ENCODE measurements at regions not wholly inside any gene's neighbourhood (a gene's known extent, or its start where the extent isn't known, plus 50 kb on each side); places are given as distances from the start of the nearest gene placed in this dataset.

GRCh38 chr3:193954752-193955151, 181.2 kb upstream of the HES1 start:
- Histone ChIP-seq H4K20me1 (replicated peaks in 1 of 2; ENCODE audit: control insufficient read depth in 1 of 2, insufficient read depth in 2 of 2, low read length in 2 of 2) (no peaks in the 10 kb centered on the region), H4K8ac (ENCODE audit: extremely low read depth, insufficient read depth, low read length) (no peak overlapping the region), H2BK15ac (ENCODE audit: low read length) (no peak overlapping the region), H2BK5ac (ENCODE audit: low read depth, low read length) (no peak overlapping the region), H3K4me1 (replicated peaks in 1 of 4; ENCODE audit: control insufficient read depth in 3 of 4, insufficient read depth in 4 of 4, low read length in 3 of 4) (no peaks in the 10 kb centered on the region), H2BK120ac (replicated peaks; ENCODE audit: low read depth, low read length) (no peak overlapping the region), H3K27ac (ENCODE audit: low read depth, low read length) (no peak overlapping the region), H3K14ac (ENCODE audit: insufficient read length) (no peak overlapping the region), H4K5ac (ENCODE audit: insufficient read length, low read depth, low read length) (no peak overlapping the region), H3K79me1 (ENCODE audit: low read depth, low read length) (no peaks in the 10 kb centered on the region), H3K4me2 (ENCODE audit: insufficient read depth in 1 of 2, low read depth in 2 of 2, low read length in 2 of 2) (no peak overlapping the region), H2BK20ac (ENCODE audit: low read length) (no peak overlapping the region), H2BK12ac (ENCODE audit: low read depth, low read length) (no peak overlapping the region), H3K79me2 (ENCODE audit: control insufficient read depth in 1 of 2, insufficient read depth in 2 of 2, low read length in 2 of 2) (no peaks in the 10 kb centered on the region), H3K9me3 (ENCODE audit: insufficient read depth in 2 of 2, low read depth in 1 of 2, low read length in 1 of 2) (peaks cover 6 to 7% of the 10 kb centered on the region in 2 experiments; a peak in 2 of 4 replicates), H3K56ac (replicated peaks; ENCODE audit: insufficient read length, low read depth, low read length) (no peak overlapping the region), H3K4ac (replicated peaks; ENCODE audit: insufficient read length, low read depth, low read length) (no peak overlapping the region), H4K91ac (replicated peaks; ENCODE audit: insufficient read length, low read length) (no peak overlapping the region), H3K9ac (replicated peaks in 1 of 4; ENCODE audit: extremely low read depth in 1 of 4, low read depth in 3 of 4, low read length in 3 of 4) (no peak overlapping the region), H3K4me3 (ENCODE audit: extremely low read depth in 1 of 4, insufficient read depth in 2 of 4, low read depth in 3 of 4, low read length in 4 of 4) (no peak overlapping the region), H3K36me3 (ENCODE audit: control insufficient read depth in 2 of 4, insufficient read depth in 4 of 4, low read length in 3 of 4) (no peaks in the 10 kb centered on the region; a peak in 1 of 8 replicates), H2AFZ (ENCODE audit: low read length) (no peak overlapping the region), H3K18ac (ENCODE audit: extremely low read depth, low read length) (no peak overlapping the region), H2AK5ac (ENCODE audit: low read depth, low read length) (no peak overlapping the region), H3K23ac (ENCODE audit: insufficient read length) (no peak overlapping the region), H3K27me3 (replicated peaks in 1 of 4; ENCODE audit: control insufficient read depth in 3 of 4, extremely low read depth in 1 of 4, insufficient read depth in 3 of 4, low read length in 3 of 4) (peaks cover 0 to 6% (median 1%) of the 10 kb centered on the region in 4 experiments; a peak in 4 of 7 replicates), H3K23me2 (ENCODE audit: low read depth, low read length) (no peaks in the 10 kb centered on the region)
- FAIRE-seq (no peak), DNase-seq (ENCODE audit: low read depth in 1 of 2, low spot score in 2 of 2) (no peak)
- POLR2A ChIA-PET (ENCODE audit: partially characterized antibody) = no interaction called here
- TF ChIP-seq CREB1 (IDR thresholded peaks at IDR 0.05) (no peak), ASH2L (IDR thresholded peaks at IDR 0.05; ENCODE audit: low read length) (no peak), SP1 (IDR thresholded peaks at IDR 0.05; ENCODE audit: low read depth, low read length) (no peak), MAX (IDR thresholded peaks at IDR 0.05) (no peak), JUN (IDR thresholded peaks at IDR 0.05; ENCODE audit: low read depth, low read length) (no peak), EP300 (IDR thresholded peaks at IDR 0.05; ENCODE audit: borderline replicate concordance in 1 of 2, low read depth in 2 of 2, low read length in 2 of 2) (no peak), CHD2 (IDR thresholded peaks at IDR 0.05; ENCODE audit: low read length) (no peak), HDAC2 (IDR thresholded peaks at IDR 0.05; ENCODE audit: borderline replicate concordance in 1 of 2, low read depth in 2 of 2, low read length in 2 of 2) (no peak), POLR2A (IDR thresholded peaks at IDR 0.05; ENCODE audit: control extremely low read depth in 1 of 2, low read depth in 2 of 2, low read length in 2 of 2) (no peak), MAFK (IDR thresholded peaks at IDR 0.05; ENCODE audit: low read depth, low read length) (no peak), BACH1 (IDR thresholded peaks at IDR 0.05; ENCODE audit: low read length) (no peak), BRCA1 (IDR thresholded peaks at IDR 0.05; ENCODE audit: low read depth, low read length) (no peak), TAF7 (optimal IDR thresholded peaks at IDR 0.05; ENCODE audit: borderline replicate concordance, low read depth, low read length) (no peak), SIX5 (IDR thresholded peaks at IDR 0.05; ENCODE audit: low read depth, low read length) (no peak), SIRT6 (IDR thresholded peaks at IDR 0.05; ENCODE audit: low read length) (no peak), TBP (IDR thresholded peaks at IDR 0.05; ENCODE audit: low read depth, low read length) (no peak)
- CTCF ChIA-PET (ENCODE audit: partially characterized antibody) = interaction anchor here (1.2 kb wide), 1 partner anchor 11 kb away, joined by 3 read pairs; no protein-coding TSS in a partner anchor

Measured in H1 (cell line).